Prostate gland (tissue), 2 donors: ENCODE measurements at regions not wholly inside any gene's neighbourhood (a gene's known extent, or its start where the extent isn't known, plus 50 kb on each side); places are given as distances from the start of the nearest gene placed in this dataset.

ENCODE experiments used
- DNase-seq: peaks from one replicate; pipeline ENCODE4 v3.0.0-alpha.2; 2019; ENCODE audit warnings: low spot score
- H3K27ac ChIP-seq, 2 donors: fragments of 200-600 bp; sonication (generic); 2 replicates each; pipeline ENCODE4 v1.5.1; 2017 to 2019
- H3K27me3 ChIP-seq: fragments of 200-600 bp; sonication (generic); replicated peaks from 2 replicates; pipeline ENCODE4 v1.5.1; 2019; ENCODE audit not compliant: insufficient read depth
- H3K36me3 ChIP-seq, 2 donors: fragments of 200-600 bp; sonication (generic); 1 replicate in 1 of 2; 2 replicates in 1 of 2; pipeline versions ENCODE4 v1.5.1 to v1.8.1; 2017 to 2019
- H3K4me1 ChIP-seq: fragments of 200-600 bp; sonication (generic); replicated peaks from 2 replicates; pipeline ENCODE4 v1.5.1; 2019
- H3K4me3 ChIP-seq, 2 donors: fragments of 200-600 bp; sonication (generic); 2 replicates each; pipeline ENCODE4 v1.5.1; 2017 to 2019
- H3K9me3 ChIP-seq: fragments of 200-600 bp; sonication (generic); 2 replicates; pipeline ENCODE4 v1.5.1; 2017
- POLR2A ChIP-seq: fragments of 450-650 bp; IDR thresholded peaks from one replicate; pipeline ENCODE4 v1.6.1; 2016; ENCODE audit warnings: antibody characterized with exemption, mild to moderate bottlenecking
- POLR2AphosphoS5 ChIP-seq: sonication (generic); formaldehyde crosslinking; IDR thresholded peaks from one replicate; pipeline ENCODE4 v1.6.1; 2017; ENCODE audit warnings: antibody characterized with exemption
- WGBS: methylation state at CpG from one replicate; pipeline ENCODE4 v1.1.5; 2018; 5-methylcytosine and 5-hydroxymethylcytosine counted together
- intact Hi-C: fragments of 100-400 bp; cut with DNase I; formaldehyde crosslinking; loops from one replicate; pipeline ENCODE4 v1.14.2; 2022
- TF ChIP-seq, protein P1 (sequence below), 4 experiments: fragments of 200-600 bp in 2 of 4; fragments of 450-650 bp in 2 of 4; sonication (generic) in 2 of 4; IDR thresholded peaks; 1 replicate in 3 of 4; 2 replicates in 1 of 4; pipeline ENCODE4 v1.5.1; 2016 to 2019; ENCODE audit warnings: antibody characterized with exemption in 4 of 4, mild to moderate bottlenecking in 2 of 4, moderate library complexity in 2 of 4

DNA sequence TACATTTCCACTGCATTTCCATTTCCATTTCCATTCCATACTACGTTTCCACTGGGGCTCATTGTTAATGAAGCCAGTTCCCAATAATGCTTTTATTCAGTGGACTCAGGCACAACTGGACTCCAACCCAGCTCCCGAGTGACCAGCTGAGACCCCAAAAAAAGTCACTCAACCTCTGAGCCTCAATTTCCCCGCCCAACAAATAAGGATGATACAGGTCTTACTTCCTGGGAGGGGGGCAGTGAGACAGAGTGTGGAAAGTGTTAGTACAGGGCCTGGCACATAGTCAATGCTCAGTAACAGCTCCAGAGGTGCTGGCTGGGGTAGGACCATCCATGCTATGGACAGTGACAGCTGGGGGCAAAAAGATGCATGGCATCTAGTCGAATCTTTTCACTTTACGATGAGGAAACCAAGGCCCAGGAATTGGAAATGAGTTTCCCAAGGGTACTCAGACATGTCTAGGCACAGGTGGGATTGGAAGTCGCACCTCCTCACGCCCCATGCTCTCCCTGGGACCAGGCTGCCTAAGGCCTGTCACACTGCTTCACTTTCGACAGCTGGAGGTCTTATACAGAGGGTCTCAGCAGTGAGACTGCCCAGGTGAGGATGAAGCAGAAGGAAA lies 226.5 kb downstream of the ANAPC1 start:
- TF ChIP-seq, protein P1, sequence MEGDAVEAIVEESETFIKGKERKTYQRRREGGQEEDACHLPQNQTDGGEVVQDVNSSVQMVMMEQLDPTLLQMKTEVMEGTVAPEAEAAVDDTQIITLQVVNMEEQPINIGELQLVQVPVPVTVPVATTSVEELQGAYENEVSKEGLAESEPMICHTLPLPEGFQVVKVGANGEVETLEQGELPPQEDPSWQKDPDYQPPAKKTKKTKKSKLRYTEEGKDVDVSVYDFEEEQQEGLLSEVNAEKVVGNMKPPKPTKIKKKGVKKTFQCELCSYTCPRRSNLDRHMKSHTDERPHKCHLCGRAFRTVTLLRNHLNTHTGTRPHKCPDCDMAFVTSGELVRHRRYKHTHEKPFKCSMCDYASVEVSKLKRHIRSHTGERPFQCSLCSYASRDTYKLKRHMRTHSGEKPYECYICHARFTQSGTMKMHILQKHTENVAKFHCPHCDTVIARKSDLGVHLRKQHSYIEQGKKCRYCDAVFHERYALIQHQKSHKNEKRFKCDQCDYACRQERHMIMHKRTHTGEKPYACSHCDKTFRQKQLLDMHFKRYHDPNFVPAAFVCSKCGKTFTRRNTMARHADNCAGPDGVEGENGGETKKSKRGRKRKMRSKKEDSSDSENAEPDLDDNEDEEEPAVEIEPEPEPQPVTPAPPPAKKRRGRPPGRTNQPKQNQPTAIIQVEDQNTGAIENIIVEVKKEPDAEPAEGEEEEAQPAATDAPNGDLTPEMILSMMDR (IDR thresholded peaks at IDR 0.05) = no peak
- no peak for TF ChIP-seq POLR2A
- no peak for TF ChIP-seq POLR2AphosphoS5
- Histone ChIP-seq H3K27me3 (no peaks in the 10 kb centered on the region), H3K9me3 (no peaks in the 10 kb centered on the region), H3K36me3 (no peaks in the 10 kb centered on the region), H3K4me3 (no peak overlapping the region), H3K4me1 (no peaks in the 10 kb centered on the region), H3K27ac (no peak overlapping the region)
- WGBS = 91% methylated on average over 8 of the region's 8 CpGs
- intact Hi-C loops = no loop called here
- DNase-seq = no peak

DNA sequence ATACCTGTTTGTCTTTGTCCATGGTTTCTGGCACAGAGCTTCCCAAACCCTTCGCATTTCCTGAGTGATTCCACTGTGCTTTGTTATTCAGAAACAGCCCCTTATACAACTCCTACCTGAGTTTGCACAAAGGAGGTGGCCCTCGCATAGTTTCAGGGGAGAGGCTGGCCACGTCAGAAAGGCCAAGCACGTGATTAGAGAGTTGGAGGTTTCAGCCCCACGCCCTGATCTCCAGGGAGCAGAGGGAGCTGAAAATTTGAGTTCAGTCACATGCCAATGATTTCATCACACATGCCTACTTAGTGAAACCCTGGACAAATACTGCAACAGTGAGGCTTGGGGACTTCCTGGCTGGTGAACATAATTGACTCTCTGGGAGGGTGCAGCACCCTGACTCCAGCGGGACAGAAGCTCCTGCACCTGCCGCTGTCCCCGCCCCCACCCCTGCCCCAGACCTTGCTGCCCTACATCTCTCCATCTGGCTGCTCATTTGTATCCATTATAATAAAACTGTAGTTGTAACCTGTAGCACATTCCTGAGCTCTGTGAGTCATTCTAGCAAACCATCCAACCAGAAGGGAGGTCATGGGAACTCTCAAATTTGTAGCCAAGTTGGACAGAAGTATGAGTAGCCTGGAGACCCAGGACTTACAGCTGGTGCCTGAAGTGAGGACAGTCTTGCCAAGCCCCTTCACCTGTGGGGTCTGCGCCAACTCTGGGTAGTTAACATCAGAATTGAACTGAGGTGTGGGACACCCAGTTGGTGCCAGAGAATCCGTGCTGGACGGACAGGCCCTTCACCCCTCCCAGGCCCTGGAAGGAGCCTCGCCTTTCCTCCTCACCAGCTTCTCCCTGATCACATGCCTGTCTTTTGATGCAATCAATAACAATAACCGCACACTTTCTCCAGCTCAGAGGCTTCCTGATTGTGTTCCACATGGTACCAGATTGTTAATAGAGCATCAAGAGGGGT lies 224.3 kb downstream of the ANAPC1 start:
- no peak overlapping the region for H3K27ac ChIP-seq
- H3K4me3 ChIP-seq = no peak overlapping the region
- H3K36me3 ChIP-seq = no peaks in the 10 kb centered on the region
- no peaks in the 10 kb centered on the region for H3K27me3 ChIP-seq
- intact Hi-C loops = no loop called here
- peak; percentile 22 for DNase-seq
- TF ChIP-seq POLR2A = no peak
- peak; percentile 23 for TF ChIP-seq POLR2AphosphoS5
- TF ChIP-seq, protein P1 (IDR thresholded peaks at IDR 0.05) = no peak
- H3K4me1 ChIP-seq = no peaks in the 10 kb centered on the region
- WGBS = 64% methylated on average over 13 of the region's 13 CpGs
- no peaks in the 10 kb centered on the region for H3K9me3 ChIP-seq

DNA sequence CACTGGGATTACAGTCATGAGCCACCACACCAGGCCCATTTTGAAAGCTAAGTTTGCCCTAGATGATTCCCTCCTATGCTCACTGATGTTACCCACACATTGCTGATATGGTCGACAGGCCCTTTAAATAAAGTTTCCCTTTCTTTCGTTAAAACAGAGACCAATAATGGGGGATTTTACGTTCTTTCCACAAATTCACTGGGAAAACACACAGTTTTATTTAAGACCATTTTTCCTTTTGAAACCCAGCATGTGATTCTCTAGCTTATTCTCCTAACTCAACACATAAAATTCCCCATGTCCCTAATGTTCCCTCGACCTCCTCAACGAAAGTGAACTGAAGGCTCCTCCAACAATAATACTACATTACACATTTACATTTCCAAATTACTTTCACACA lies 223.2 kb downstream of the ANAPC1 start:
- Histone ChIP-seq H3K4me1 (no peaks in the 10 kb centered on the region), H3K36me3 (no peaks in the 10 kb centered on the region), H3K9me3 (no peaks in the 10 kb centered on the region), H3K27ac (no peak overlapping the region), H3K4me3 (no peak overlapping the region), H3K27me3 (no peaks in the 10 kb centered on the region)
- TF ChIP-seq POLR2AphosphoS5 (no peak), POLR2A (no peak)
- TF ChIP-seq, protein P1 (IDR thresholded peaks at IDR 0.05) = no peak
- intact Hi-C loops = no loop called here
- no peak for DNase-seq
- 96% methylated on average over 5 of the region's 5 CpGs for WGBS

DNA sequence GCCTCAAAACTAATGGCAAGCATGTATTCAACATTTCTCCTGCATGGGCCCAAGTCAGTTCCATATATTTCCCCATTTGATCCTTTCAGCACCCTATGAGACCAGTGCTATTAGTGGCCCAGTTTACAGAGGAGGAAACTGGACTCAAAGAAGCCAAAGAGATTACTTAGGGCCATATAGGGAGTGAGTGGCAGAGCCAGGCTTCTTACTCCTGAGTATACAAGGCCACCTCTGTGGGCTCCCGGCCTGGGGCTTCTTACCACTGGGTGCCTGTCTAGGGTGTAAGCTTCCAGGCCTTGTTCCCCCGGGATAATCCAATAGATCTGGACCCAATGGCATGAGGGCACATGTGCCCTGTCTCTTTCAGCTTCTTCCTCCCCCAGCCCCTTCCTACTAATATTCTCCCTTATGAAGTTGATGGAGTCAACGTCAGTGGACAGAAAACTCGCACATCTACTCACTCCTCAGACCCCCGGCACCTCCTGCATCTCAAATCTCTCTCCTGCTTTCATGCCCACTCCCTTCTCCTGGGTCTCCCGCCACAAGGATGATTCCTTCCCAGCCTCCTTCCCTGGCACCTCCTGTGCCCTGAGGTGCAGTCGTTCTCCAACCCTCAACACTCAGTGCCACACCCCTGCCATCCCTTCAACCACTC lies 222.6 kb downstream of the ANAPC1 start:
- DNase-seq = no peak
- 94% methylated on average over 7 of the region's 7 CpGs for WGBS

More for the DNA sequence above, 222.6 kb downstream of the ANAPC1 start:
- no peaks in the 10 kb centered on the region for H3K36me3 ChIP-seq
- H3K4me1 ChIP-seq = no peaks in the 10 kb centered on the region
- no peak overlapping the region for H3K27ac ChIP-seq
- TF ChIP-seq, protein P1 (IDR thresholded peaks at IDR 0.05) = no peak
- TF ChIP-seq POLR2AphosphoS5 = no peak
- no peak for TF ChIP-seq POLR2A
- no peaks in the 10 kb centered on the region for H3K27me3 ChIP-seq
- intact Hi-C loops = no loop called here
- H3K4me3 ChIP-seq = no peak overlapping the region
- H3K9me3 ChIP-seq = no peaks in the 10 kb centered on the region
